HS-5 (cell line): ENCODE measurements at regions not wholly inside any gene's neighbourhood (a gene's known extent, or its start where the extent isn't known, plus 50 kb on each side); places are given as distances from the start of the nearest gene placed in this dataset.
"Not testable (repeated sequence)": the region's sequence is repeated elsewhere in the genome, so short reads cannot be mapped to it uniquely, and the experiment has no call there.

Source experiments
- DNase-seq: peaks from one replicate; pipeline ENCODE4 v3.0.0-alpha.2; 2012; ENCODE audit warnings: low read depth

DNA sequence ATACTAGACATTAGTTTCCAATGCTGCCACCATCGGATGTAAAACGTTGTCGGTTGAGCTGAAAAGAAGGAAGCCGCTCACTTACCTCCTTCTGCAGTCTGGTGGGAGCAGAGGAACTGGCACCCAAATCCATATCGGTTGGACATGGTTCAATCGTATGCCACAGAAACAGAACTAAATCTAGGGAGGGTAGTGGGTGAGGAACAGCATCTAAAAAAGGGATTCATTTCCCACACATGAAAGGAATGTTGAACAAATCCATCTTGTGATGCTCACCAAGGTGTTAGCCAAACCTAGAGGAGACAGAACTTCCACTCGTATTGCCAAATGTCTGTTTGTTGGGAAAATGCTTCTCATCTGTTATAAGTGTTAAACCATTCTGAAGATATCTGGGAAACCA is 532.7 kb downstream of the NLGN4X start:
- DNase-seq, result no peak

DNA sequence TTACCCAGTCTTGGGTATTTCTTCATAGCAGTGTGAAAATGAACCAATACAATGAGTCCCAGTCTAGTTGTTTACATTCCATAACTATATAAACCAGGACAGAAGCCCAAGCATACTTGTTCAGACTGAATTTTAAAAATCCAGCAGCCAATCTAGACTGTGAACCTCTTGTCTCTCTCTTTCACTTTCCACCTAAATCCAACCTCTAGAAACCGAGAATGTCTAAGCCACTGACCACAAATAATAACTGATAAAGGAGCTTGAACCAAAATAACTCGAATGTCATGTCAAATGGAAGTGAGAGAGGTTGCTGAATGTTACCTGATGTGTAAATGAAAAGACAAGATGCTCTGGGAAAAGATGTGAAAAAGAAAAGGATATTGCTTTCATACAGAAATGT is 544.7 kb downstream of the NLGN4X start:
- DNase-seq, result no peak

DNA sequence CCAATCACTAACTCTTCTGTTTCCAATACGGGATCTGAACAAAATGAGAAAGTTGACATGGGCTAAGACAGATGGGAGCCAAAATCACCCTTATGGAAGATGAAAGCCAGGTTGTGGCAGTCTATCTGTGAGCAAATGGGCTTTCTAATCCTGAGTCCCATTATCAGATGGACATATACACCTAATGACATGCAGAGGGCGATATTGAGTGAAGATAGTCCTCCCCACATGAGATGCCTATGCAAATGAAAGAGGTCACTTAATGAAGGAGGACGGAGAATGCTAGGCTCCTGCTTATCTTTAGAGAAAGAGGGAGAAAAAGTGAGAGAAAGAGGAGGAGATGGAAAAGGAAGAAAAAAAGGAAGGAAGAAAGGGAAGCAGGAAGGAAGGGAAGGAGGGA is 547.5 kb downstream of the NLGN4X start:
- no peak for DNase-seq

DNA sequence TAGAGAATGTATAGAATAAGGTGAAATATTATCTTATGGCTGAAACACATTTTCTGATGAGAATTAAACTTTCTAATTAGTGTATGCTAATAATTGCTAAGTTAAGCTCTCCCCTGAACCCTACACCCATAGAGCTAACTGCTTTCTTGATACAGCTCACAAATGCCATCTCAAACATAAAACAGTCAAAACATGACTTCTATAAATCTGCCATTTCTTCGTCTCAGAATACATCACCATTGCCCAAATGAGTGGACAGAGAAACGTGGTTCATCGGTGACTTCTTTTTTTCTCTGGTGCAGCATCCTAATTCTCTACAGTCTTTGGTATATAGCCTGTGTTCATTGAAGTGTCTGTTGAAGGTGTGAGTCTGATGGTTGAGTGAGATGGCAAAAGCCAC is 554.6 kb downstream of the NLGN4X start:
- DNase-seq, result no peak

- DNase-seq, result no peak
Observed at GRCh38 chrX:5672099-5672498, 556.6 kb downstream of the NLGN4X start.

GRCh38 chrX:5666689-5667088 is 562.0 kb downstream of the NLGN4X start:
- DNase-seq, result not testable (repeated sequence)

DNA sequence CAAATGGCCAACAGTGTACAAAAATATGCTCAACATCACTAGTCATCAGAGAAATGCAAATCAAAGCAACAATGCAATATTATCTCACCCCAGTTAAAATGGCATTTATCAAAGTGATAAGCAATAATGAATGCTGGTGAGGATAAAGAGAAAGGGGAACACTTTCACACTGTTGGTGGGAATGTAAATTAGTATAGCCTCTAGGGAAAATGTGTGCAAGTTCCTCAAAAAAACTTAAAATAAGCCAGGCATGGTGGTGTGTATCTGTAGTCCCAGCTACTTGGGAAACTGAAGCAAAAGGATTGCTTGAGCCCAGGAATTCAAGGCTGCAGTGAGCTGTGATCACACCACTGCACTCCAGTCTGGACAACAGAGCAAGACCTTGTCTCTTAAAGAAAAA is 572.1 kb downstream of the NLGN4X start:
- DNase-seq, result no peak

GRCh38 chrX:5650904-5651303 is 577.8 kb downstream of the NLGN4X start:
- DNase-seq, result no peak

DNA sequence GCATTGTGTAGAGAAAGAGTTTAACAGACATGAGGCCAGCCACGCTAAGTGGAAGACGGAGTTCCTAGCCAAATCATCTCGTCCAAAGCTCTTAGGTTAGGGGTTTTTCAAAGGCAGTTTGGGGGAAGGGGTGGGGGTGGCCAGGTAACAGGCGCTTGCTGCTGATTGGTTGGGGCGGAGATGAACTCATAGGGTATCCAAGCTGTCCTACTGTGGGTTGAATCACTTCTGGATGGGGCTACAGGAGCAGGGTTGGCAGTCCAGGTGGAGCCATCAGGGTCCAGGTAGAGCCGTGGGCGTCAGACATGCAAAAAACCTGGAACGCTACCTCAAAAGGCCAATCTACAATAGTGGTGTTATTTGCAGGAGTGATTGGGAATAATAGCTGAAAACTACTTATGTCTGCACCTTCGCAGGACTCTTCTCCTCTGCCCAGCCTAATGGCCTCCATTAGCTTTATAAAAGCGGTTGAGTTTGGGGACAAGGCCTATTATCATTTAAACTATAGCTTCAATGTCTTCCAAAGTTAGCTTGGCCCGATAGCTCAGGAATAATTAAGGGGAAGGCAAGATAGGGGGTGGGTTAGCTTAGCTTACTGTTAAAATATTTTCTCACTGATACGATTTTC is 579.6 kb downstream of the NLGN4X start:
- no peak for DNase-seq

DNA sequence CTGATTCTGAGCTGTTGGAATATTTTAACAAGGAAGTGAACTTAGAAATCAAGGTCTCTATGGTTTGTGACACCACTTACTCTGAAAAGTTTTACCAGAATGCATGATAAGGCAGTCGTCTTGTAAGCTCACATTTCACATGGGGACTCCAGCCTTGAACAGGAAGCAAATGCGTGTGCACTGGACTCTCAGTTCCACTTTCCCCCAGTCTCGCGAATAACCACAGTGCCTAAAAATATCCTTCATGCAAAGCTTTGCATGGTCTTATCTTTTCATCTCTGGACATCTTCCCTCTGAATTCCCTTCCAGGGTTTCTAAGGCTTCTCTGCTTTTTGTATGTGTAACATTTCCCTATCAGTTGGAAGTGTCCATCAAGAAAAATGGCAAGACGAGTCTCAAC is 581.8 kb downstream of the NLGN4X start:
- DNase-seq, result no peak

GRCh38 chrX:5644776-5645175 is 583.9 kb downstream of the NLGN4X start:
- no peak for DNase-seq

- DNase-seq, result no peak
Observed at GRCh38 chrX:5640071-5640470, 588.6 kb downstream of the NLGN4X start.

GRCh38 chrX:5638572-5638971 is 590.1 kb downstream of the NLGN4X start:
- DNase-seq, result no peak

DNA sequence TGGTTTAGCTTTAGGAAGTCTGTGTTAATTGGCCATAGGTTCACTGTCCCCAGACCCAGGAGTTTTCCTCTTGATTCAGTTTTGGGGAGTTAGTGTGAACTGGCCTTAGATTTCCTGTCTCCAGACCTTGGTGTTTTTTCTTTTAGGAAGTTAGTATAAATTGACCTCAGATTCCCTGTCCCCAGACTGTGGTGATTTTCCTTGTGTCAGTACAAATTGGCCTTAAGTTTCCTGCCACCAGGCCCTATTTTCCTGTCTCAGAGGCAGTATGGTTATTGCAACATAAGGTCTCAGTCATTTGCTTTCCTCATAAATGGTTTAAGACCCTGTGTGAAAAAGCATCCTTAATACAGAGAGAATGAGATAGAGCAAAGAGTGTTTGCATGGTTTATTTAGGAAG is 595.8 kb downstream of the NLGN4X start:
- DNase-seq, result no peak

DNA sequence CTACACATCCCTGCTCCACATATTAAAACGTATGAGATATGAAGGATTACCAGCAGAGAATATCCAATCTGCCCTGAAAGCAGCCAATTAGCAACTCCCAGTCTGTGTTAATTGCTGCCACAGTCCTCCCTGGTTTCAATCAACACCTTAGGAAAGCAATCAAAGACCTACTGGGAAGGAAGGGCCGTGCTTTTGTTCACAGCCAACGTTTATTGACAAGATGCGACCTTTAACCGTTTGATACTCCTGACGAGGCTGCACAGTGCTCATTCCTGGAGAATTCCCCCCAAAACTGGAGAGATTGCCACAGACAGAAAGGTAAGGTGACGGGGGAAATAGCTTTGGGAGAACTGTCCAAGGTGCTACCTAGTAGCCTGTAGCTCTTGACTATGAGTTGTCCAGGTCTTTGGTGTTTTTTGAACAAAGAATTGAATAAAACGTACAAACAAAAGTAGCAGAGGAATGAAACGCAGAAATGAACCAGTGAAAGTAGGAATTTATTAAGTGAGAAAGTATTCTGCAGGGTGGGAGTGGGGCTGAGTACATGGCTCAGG is 596.5 kb downstream of the NLGN4X start:
- no peak for DNase-seq

DNA sequence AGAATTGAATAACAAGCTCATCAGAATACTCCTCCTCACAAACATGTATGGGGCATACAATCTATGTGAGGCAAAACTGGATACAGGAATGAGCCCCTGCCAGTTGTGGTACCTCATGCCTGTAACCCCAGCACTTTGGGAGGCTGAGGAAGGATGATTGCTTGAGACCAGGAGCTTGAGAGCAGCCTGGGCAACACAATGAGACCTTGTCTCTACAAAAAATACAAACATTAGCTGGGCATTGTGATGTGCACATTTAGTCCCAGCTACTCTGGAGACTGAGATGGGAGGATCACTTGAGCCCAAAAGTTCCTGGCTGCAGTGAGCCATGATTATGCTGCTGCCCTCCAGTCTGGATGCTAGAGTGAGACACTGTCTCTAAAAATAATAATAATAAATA is 611.0 kb downstream of the NLGN4X start:
- DNase-seq, result no peak

GRCh38 chrX:5595570-5595969 is 633.1 kb downstream of the NLGN4X start:
- no peak for DNase-seq

DNA sequence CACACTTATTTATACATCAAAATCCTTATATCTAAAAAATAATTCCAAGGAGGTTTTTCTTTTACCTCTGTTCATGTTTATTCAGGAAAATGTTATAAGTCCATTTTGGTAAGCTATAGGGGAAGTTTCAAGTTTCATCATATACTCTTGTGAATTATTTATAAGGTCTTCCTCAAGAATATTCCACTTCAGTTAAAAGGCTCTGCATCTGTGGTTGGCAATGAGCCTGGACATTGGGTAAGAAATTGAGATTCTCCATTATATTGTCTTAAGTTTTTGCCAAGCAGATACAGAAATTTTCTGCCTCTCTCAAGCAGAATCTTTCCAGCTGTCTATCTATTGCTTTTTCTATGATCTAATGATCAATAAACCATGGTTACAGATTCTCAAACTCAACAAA is 641.9 kb downstream of the NLGN4X start:
- no peak for DNase-seq

GRCh38 chrX:5575407-5575806 is 653.3 kb downstream of the NLGN4X start:
- no peak for DNase-seq

DNA sequence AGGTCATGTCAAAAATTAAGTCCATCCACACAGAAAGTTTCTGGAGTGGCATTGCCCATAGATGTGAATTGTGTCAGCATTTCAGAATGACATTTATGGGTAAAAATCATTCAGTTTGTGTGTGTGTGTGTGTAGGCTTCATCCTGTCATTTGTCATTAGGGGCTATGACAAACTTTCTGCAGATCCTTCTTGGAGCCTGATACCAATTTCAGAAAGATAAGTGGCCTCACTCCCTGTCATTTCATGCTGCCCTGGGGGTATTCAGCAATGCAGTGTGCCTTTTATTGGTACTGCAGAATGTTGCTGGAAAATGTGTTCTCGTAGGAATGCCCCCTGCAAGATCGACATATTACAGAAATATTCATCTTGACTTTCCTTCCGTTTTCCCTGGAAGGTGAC is 659.7 kb downstream of the NLGN4X start:
- no peak for DNase-seq

GRCh38 chrX:5559386-5559785 is 669.3 kb downstream of the NLGN4X start:
- no peak for DNase-seq

- DNase-seq, result no peak
Observed at GRCh38 chrX:5549512-5549911, 679.2 kb downstream of the NLGN4X start.

DNA sequence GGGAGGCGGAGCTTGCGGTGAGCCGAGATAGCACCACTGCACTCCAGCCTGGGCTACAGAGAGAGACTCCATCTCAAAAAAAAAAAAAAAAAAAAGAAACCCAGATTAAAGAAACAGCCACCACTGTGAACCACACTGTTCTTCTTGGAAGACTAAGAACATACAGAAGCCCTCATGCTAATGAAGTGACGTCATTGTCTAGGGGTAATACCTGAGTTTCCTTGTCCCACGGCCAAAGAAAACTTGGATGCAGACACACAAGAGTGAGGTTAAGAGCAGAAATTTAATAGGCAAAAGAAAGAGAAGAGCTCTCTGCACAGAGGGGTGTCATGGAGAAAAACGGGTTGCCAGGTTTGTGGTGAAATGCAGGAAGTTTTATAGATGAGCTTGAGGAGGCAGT is 691.6 kb downstream of the NLGN4X start:
- DNase-seq, result no peak

DNA sequence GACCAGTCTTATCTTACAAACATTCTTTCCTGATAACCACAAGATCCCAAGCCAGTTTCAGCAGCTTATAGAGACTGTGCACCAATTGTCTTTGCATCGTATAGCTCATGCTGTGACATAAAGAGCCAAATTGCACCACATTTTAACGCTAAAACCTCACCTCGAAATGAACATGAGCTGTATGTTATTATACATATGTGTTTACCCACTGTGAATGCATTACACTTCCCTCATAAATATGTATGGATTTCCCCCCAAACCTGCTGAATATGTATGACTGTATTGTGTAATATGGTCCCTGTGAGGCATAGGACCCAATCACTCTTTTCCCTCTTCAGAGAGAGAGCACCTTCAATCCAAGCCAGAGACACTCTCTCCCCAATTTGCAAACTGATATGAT is 692.4 kb downstream of the NLGN4X start:
- no peak for DNase-seq

DNA sequence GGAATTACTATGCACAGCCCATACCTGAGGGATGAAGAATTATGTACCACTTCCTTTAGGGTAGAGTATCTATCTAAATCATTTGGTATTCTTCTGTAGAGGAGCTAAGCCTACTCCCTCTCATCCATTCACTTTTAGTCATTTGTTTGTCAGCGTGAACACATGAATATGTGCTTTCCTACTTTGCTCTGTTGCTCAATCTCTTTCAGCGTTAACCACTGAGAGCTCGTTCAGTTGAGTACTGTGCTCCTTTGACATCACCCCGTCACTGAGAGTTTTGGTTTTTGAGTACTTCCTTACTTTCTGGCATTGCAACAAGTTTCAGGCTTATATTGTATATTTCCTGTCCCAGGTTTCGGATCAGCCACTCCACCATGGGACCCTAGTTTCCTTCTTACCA is 700.6 kb downstream of the NLGN4X start:
- no peak for DNase-seq
